ENCODE measurements at regions not wholly inside any gene's neighbourhood (a gene's known extent, or its start where the extent isn't known, plus 50 kb on each side); places are given as distances from the start of the nearest gene placed in this dataset.
A peak's percentile ranks its signal among the peaks of the same experiment; 100 is the strongest.

- H3K9ac ChIP-seq (ENCODE audit: extremely low read depth, insufficient read length, low read length) = no peak overlapping the region
- H2BK5ac ChIP-seq (ENCODE audit: insufficient read length, low read length) = no peak overlapping the region
- H2BK20ac ChIP-seq (ENCODE audit: low read depth, low read length, poor library complexity, severe bottlenecking) = no peak overlapping the region
- no peak overlapping the region for H3K4ac ChIP-seq (ENCODE audit: low read depth, low read length)
- no peak overlapping the region for H2AFZ ChIP-seq (ENCODE audit: low read length)
- no peak overlapping the region for H3K27ac ChIP-seq (ENCODE audit: insufficient read length, low read depth, low read length)
- H2BK15ac ChIP-seq (ENCODE audit: low read depth, low read length) = 0 out of 2 replicates have a peak overlapping the region, but pooled peaks have one; percentile 77
- H3K23me2 ChIP-seq (ENCODE audit: insufficient read length, low read depth, low read length, poor library complexity, severe bottlenecking) = no peaks in the 10 kb centered on the region
- H3K18ac ChIP-seq (ENCODE audit: insufficient read length, low read depth, low read length) = no peak overlapping the region
- H2AK5ac ChIP-seq (ENCODE audit: insufficient read length, low read length) = no peak overlapping the region
- no peaks in the 10 kb centered on the region for H3K9me3 Mint-ChIP-seq
- no peak overlapping the region for H2BK120ac ChIP-seq (ENCODE audit: low read depth, low read length, poor library complexity, severe bottlenecking)
- H4K8ac ChIP-seq (replicated peaks; ENCODE audit: insufficient read length, low read depth, low read length) = no peak overlapping the region
- H3K4me2 ChIP-seq (ENCODE audit: insufficient read depth, insufficient read length, low read length) = no peak overlapping the region
- no peak for DNase-seq
- no peak for TF ChIP-seq CTCF (conservative IDR thresholded peaks at IDR 0.05)
- H3K27me3 Mint-ChIP-seq (ENCODE audit: low read depth) = no peaks in the 10 kb centered on the region
- H4K5ac ChIP-seq (ENCODE audit: insufficient read length, low read depth, low read length) = no peak overlapping the region
- H3K27ac Mint-ChIP-seq = no peak overlapping the region
- H3K4me1 ChIP-seq (ENCODE audit: insufficient read depth, low read length) = peaks cover 6% of the 10 kb centered on the region; the same call in 1 of the 2 replicates
- H3K9me3 ChIP-seq (ENCODE audit: control insufficient read depth, low read depth, low read length) = no peaks in the 10 kb centered on the region
- no peaks in the 10 kb centered on the region for H3K79me1 ChIP-seq (ENCODE audit: insufficient read depth, low read depth, low read length, poor library complexity, severe bottlenecking)
- no peak overlapping the region for H3K4me3 Mint-ChIP-seq
- H3K79me2 ChIP-seq (ENCODE audit: insufficient read depth, low read length) = no peaks in the 10 kb centered on the region
- H3K36me3 Mint-ChIP-seq (ENCODE audit: insufficient read depth in 1 of 3, low read depth in 3 of 3) = no peaks in the 10 kb centered on the region
- no peak overlapping the region for H4K91ac ChIP-seq (ENCODE audit: insufficient read length, low read depth, low read length)
- H3K23ac ChIP-seq (ENCODE audit: insufficient read length, low read depth, low read length) = no peak overlapping the region
- no peaks in the 10 kb centered on the region for H3K27me3 ChIP-seq (ENCODE audit: insufficient read depth, low read length)
- no peak overlapping the region for H2BK12ac ChIP-seq (ENCODE audit: insufficient read length, low read depth, low read length)
- no peak overlapping the region for H3K14ac ChIP-seq (ENCODE audit: insufficient read depth, low read length)
- no peaks in the 10 kb centered on the region for H4K20me1 ChIP-seq (ENCODE audit: control insufficient read depth, insufficient read depth, insufficient read length)
- peaks cover 20 to 21% of the 10 kb centered on the region in 2 experiments for H3K4me1 Mint-ChIP-seq
- no CpG with 5 or more reads among the region's 13 CpGs for WGBS (ENCODE audit: extremely low coverage, insufficient read length, low lambda C conversion rate)
- no peak overlapping the region for H3K56ac ChIP-seq (ENCODE audit: insufficient read length, low read depth, low read length)
- no peak overlapping the region for H3T11ph ChIP-seq (ENCODE audit: low read length)
These were observed 89.6 kb downstream of the ACAA2 start for GRCh38 chr18:49723648-49724180.
